HUES6 (cell line): ENCODE measurements at regions not wholly inside any gene's neighbourhood (a gene's known extent, or its start where the extent isn't known, plus 50 kb on each side); places are given as distances from the start of the nearest gene placed in this dataset.

Experiments used
- H3K27ac ChIP-seq: 2 replicates; pipeline ENCODE4 v1.7.0; 2013; ENCODE audit warnings: low read depth, mild to moderate bottlenecking, low read length, inconsistent platforms
- H3K27me3 ChIP-seq: 2 replicates; pipeline ENCODE4 v1.6.1; 2013; ENCODE audit warnings: low read length; ENCODE audit not compliant: control insufficient read depth, insufficient read depth
- H3K36me3 ChIP-seq: 2 replicates; pipeline ENCODE4 v1.6.1; 2013; ENCODE audit warnings: low read length; ENCODE audit not compliant: control insufficient read depth, insufficient read depth
- H3K4me1 ChIP-seq: 2 replicates; pipeline ENCODE4 v1.6.1; 2013; ENCODE audit warnings: low read length; ENCODE audit not compliant: control insufficient read depth, insufficient read depth
- H3K4me3 ChIP-seq: 2 replicates; pipeline ENCODE4 v1.5.1; 2013; ENCODE audit warnings: low read depth, low read length
- H3K9ac ChIP-seq: one replicate; pipeline ENCODE4 v1.6.1; 2013; ENCODE audit warnings: mild to moderate bottlenecking, low read length
- H3K9me3 ChIP-seq: 2 replicates; pipeline ENCODE4 v1.6.1; 2013; ENCODE audit warnings: low read depth, low read length; ENCODE audit not compliant: control insufficient read depth, insufficient read depth

GRCh38 chr13:106078191-106078590 is 457.3 kb downstream of the EFNB2 start:
- Histone ChIP-seq H3K27ac (peak overlapping the region; percentile 26; the same call in 1 of the 2 replicates), H3K9ac (no peak overlapping the region), H3K4me1 (peaks cover 5% of the 10 kb centered on the region), H3K4me3 (no peak overlapping the region), H3K27me3 (no peaks in the 10 kb centered on the region), H3K36me3 (no peaks in the 10 kb centered on the region), H3K9me3 (no peaks in the 10 kb centered on the region)

GRCh38 chr13:106077017-106077416 is 458.4 kb downstream of the EFNB2 start:
- no peaks in the 10 kb centered on the region for H3K36me3 ChIP-seq
- H3K4me1 ChIP-seq = peaks cover 5% of the 10 kb centered on the region
- no peak overlapping the region for H3K27ac ChIP-seq
- H3K9me3 ChIP-seq = no peaks in the 10 kb centered on the region
- H3K4me3 ChIP-seq = no peak overlapping the region
- H3K9ac ChIP-seq = no peak overlapping the region
- no peaks in the 10 kb centered on the region for H3K27me3 ChIP-seq

DNA sequence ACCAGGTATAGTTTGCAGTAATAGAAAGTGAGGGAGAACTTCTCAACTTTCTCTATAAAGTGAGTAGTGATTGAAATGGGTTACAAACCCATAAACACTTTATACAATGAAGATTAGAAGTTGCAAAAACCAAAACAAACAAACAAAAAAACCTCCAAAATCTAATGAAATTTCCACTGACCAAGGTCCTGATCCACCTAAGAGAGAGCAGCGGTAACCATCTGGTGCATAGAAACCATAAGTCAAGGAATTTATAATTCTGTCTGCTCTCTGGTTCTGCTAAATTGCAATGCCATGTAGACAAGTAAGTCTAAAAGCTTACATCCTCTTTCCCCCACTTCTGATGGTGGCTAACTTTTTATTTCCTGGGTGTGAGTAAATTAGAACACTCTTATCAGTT is 463.4 kb downstream of the EFNB2 start:
- H3K9me3 ChIP-seq = no peaks in the 10 kb centered on the region
- no peak overlapping the region for H3K4me3 ChIP-seq
- H3K27me3 ChIP-seq = no peaks in the 10 kb centered on the region
- H3K36me3 ChIP-seq = no peaks in the 10 kb centered on the region
- H3K27ac ChIP-seq = no peak overlapping the region
- no peak overlapping the region for H3K9ac ChIP-seq
- peaks cover 7% of the 10 kb centered on the region for H3K4me1 ChIP-seq

DNA sequence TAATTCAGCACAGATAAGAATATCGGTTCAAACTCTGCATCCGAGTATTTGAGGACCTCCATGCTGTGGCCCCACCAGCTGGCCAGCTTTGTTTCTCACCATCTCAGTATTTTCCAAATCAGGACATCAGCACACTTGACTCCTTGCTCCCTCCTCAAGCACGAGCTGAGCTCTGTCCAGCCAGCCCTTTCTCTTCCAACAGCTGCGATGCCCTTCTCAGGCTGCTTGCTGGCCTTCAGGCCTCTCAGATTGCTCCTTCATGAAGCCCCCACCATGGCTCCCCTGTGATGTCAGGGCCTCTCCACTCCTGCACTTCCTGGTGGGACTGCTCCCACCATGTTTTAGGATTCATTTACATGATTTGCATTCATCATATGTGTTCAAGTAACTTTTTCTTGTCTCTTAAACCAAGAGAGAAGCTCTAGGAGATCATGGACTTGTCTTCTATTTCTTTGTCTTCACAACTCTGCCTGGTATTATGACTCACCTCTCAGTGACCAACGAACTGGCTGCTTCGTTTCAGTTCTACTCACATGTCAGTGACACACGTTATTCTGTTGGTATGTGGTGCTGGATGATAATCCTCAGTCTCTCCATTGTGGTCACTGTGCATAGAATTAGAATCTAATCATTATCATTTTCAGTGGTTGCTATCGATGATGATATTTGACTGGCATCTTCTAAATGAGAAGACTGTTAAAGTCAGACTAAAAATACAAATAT is 471.7 kb downstream of the EFNB2 start:
- Histone ChIP-seq H3K27ac (no peak overlapping the region), H3K9ac (no peak overlapping the region), H3K4me3 (no peak overlapping the region), H3K36me3 (no peaks in the 10 kb centered on the region; the same call in 1 of the 2 replicates), H3K4me1 (no peaks in the 10 kb centered on the region), H3K27me3 (no peaks in the 10 kb centered on the region), H3K9me3 (no peaks in the 10 kb centered on the region)

- H3K4me1 ChIP-seq = no peaks in the 10 kb centered on the region
- H3K4me3 ChIP-seq = no peak overlapping the region
- H3K9me3 ChIP-seq = no peaks in the 10 kb centered on the region
- no peaks in the 10 kb centered on the region for H3K27me3 ChIP-seq
- no peaks in the 10 kb centered on the region; the same call in 1 of the 2 replicates for H3K36me3 ChIP-seq
- H3K9ac ChIP-seq = no peak overlapping the region
- H3K27ac ChIP-seq = no peak overlapping the region
Measured at GRCh38 chr13:106061781-106062180, 473.7 kb downstream of the EFNB2 start.

- H3K36me3 ChIP-seq = no peaks in the 10 kb centered on the region
- no peak overlapping the region for H3K27ac ChIP-seq
- H3K4me3 ChIP-seq = no peak overlapping the region
- no peak overlapping the region for H3K9ac ChIP-seq
- H3K27me3 ChIP-seq = no peaks in the 10 kb centered on the region
- H3K4me1 ChIP-seq = no peaks in the 10 kb centered on the region
- H3K9me3 ChIP-seq = no peaks in the 10 kb centered on the region
Measured at GRCh38 chr13:106056851-106057250, 478.6 kb downstream of the EFNB2 start.

- H3K36me3 ChIP-seq = no peaks in the 10 kb centered on the region
- no peak overlapping the region for H3K4me3 ChIP-seq
- H3K4me1 ChIP-seq = no peaks in the 10 kb centered on the region
- H3K27ac ChIP-seq = no peak overlapping the region
- no peaks in the 10 kb centered on the region for H3K9me3 ChIP-seq
- H3K9ac ChIP-seq = no peak overlapping the region
- no peaks in the 10 kb centered on the region for H3K27me3 ChIP-seq
Measured at GRCh38 chr13:106052200-106052767, 483.2 kb downstream of the EFNB2 start.

- Histone ChIP-seq H3K27me3 (no peaks in the 10 kb centered on the region), H3K36me3 (no peaks in the 10 kb centered on the region), H3K4me3 (no peak overlapping the region), H3K27ac (no peak overlapping the region), H3K9ac (no peak overlapping the region), H3K9me3 (no peaks in the 10 kb centered on the region), H3K4me1 (no peaks in the 10 kb centered on the region)
Measured at GRCh38 chr13:106049171-106049570, 486.3 kb downstream of the EFNB2 start.

DNA sequence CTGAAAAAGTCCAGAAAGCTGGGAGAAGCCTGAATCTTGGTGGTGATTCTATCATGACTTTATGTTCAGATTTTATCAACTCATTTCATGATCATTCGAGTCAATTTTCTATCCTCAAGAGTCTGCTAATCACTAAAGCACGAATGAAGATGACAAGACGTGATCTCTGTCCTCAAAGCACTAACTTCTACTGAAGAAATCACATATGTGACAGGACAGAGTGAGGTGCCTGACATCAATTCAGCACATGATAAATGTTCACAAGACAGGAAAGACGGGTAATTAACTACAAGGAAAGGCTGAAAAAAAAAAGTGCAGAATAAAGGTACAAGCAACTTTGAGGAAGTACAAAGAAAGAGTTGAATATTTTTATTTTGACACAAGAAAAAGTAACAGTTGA is 487.1 kb downstream of the EFNB2 start:
- Histone ChIP-seq H3K4me3 (no peak overlapping the region), H3K4me1 (no peaks in the 10 kb centered on the region), H3K27me3 (no peaks in the 10 kb centered on the region), H3K27ac (no peak overlapping the region), H3K36me3 (no peaks in the 10 kb centered on the region), H3K9ac (no peak overlapping the region), H3K9me3 (no peaks in the 10 kb centered on the region)

GRCh38 chr13:106047859-106048258 is 487.6 kb downstream of the EFNB2 start:
- no peak overlapping the region for H3K4me3 ChIP-seq
- no peak overlapping the region for H3K27ac ChIP-seq
- no peaks in the 10 kb centered on the region for H3K9me3 ChIP-seq

GRCh38 chr13:106042996-106043581 is 492.4 kb downstream of the EFNB2 start:
- Histone ChIP-seq H3K27ac (no peak overlapping the region), H3K9me3 (no peaks in the 10 kb centered on the region), H3K4me1 (no peaks in the 10 kb centered on the region), H3K9ac (no peak overlapping the region), H3K36me3 (no peaks in the 10 kb centered on the region), H3K27me3 (no peaks in the 10 kb centered on the region), H3K4me3 (no peak overlapping the region)

More at GRCh38 chr13:106047859-106048258, 487.6 kb downstream of the EFNB2 start:
- H3K36me3 ChIP-seq = no peaks in the 10 kb centered on the region
- H3K4me1 ChIP-seq = no peaks in the 10 kb centered on the region
- no peak overlapping the region for H3K9ac ChIP-seq
- H3K27me3 ChIP-seq = no peaks in the 10 kb centered on the region
